IgD-negative memory B cell (primary cell): ENCODE measurements at regions not wholly inside any gene's neighbourhood (a gene's known extent, or its start where the extent isn't known, plus 50 kb on each side); places are given as distances from the start of the nearest gene placed in this dataset.
A peak's percentile ranks its signal among the peaks of the same experiment; 100 is the strongest.

Experiments
- H3K27ac Mint-ChIP-seq, 3 donors: one replicate each; pipeline ENCODE4 v1.8.0; 2020 to 2022; ENCODE audit warnings: mild to moderate bottlenecking in 3 of 3, mixed read lengths in 3 of 3, moderate library complexity in 1 of 3
- H3K27me3 Mint-ChIP-seq: one replicate; pipeline ENCODE4 v1.8.0; 2021; ENCODE audit warnings: mixed read lengths
- H3K36me3 Mint-ChIP-seq: one replicate; pipeline ENCODE4 v1.8.0; 2020; ENCODE audit warnings: mild to moderate bottlenecking, mixed read lengths
- H3K4me1 Mint-ChIP-seq, 3 donors: one replicate each; pipeline ENCODE4 v1.8.0; 2020 to 2022; ENCODE audit warnings: mixed read lengths in 3 of 3, mild to moderate bottlenecking in 1 of 3
- H3K4me3 Mint-ChIP-seq, 4 donors: one replicate each; pipeline ENCODE4 v1.8.0; 2020 to 2022; ENCODE audit warnings: mild to moderate bottlenecking in 4 of 4, mixed read lengths in 4 of 4, moderate library complexity in 3 of 4
- H3K9me3 Mint-ChIP-seq, 3 donors: one replicate each; pipeline ENCODE4 v1.8.0; 2020 to 2021; ENCODE audit warnings: mixed read lengths in 3 of 3, mild to moderate bottlenecking in 1 of 3

- no peak overlapping the region for H3K4me3 Mint-ChIP-seq
- no peaks in the 10 kb centered on the region for H3K27me3 Mint-ChIP-seq
- no peaks in the 10 kb centered on the region for H3K36me3 Mint-ChIP-seq
- peaks cover 1 to 7% (median 5%) of the 10 kb centered on the region in 3 donors for H3K9me3 Mint-ChIP-seq
- peak overlapping the region in 1 of 3 donors; percentile 37 for H3K27ac Mint-ChIP-seq
- no peaks in the 10 kb centered on the region for H3K4me1 Mint-ChIP-seq
These were observed 499.8 kb upstream of the CDH11 start for GRCh38 chr16:65621640-65622039.

- Mint-ChIP-seq H3K27me3 (no peaks in the 10 kb centered on the region), H3K9me3 (peaks cover 1 to 9% (median 7%) of the 10 kb centered on the region in 3 donors), H3K4me3 (no peak overlapping the region), H3K27ac (no peak overlapping the region), H3K4me1 (no peaks in the 10 kb centered on the region), H3K36me3 (no peaks in the 10 kb centered on the region)
These were observed 497.7 kb upstream of the CDH11 start for GRCh38 chr16:65619606-65620005.

- no peaks in the 10 kb centered on the region for H3K27me3 Mint-ChIP-seq
- H3K36me3 Mint-ChIP-seq, result no peaks in the 10 kb centered on the region
- peaks cover 1 to 7% (median 5%) of the 10 kb centered on the region in 3 donors for H3K9me3 Mint-ChIP-seq
- H3K4me1 Mint-ChIP-seq, result no peaks in the 10 kb centered on the region
- H3K4me3 Mint-ChIP-seq, result no peak overlapping the region
- H3K27ac Mint-ChIP-seq, result no peak overlapping the region
These were observed 497.1 kb upstream of the CDH11 start for GRCh38 chr16:65618931-65619330.

- peaks cover 1 to 7% (median 4%) of the 10 kb centered on the region in 3 donors for H3K9me3 Mint-ChIP-seq
These were observed 496.5 kb upstream of the CDH11 start for GRCh38 chr16:65618333-65618732.

GRCh38 chr16:65617421-65617820 is 495.6 kb upstream of the CDH11 start:
- Mint-ChIP-seq H3K4me3 (no peak overlapping the region), H3K36me3 (no peaks in the 10 kb centered on the region), H3K27me3 (no peaks in the 10 kb centered on the region), H3K4me1 (no peaks in the 10 kb centered on the region), H3K9me3 (peaks cover 1 to 11% (median 2%) of the 10 kb centered on the region in 3 donors), H3K27ac (no peak overlapping the region)

More at GRCh38 chr16:65618333-65618732, 496.5 kb upstream of the CDH11 start:
- H3K4me3 Mint-ChIP-seq, result no peak overlapping the region
- H3K27me3 Mint-ChIP-seq, result no peaks in the 10 kb centered on the region
- no peak overlapping the region for H3K27ac Mint-ChIP-seq
- no peaks in the 10 kb centered on the region for H3K4me1 Mint-ChIP-seq
- H3K36me3 Mint-ChIP-seq, result no peaks in the 10 kb centered on the region

GRCh38 chr16:65608455-65608854 is 486.6 kb upstream of the CDH11 start:
- H3K27ac Mint-ChIP-seq, result no peak overlapping the region
- H3K36me3 Mint-ChIP-seq, result no peaks in the 10 kb centered on the region
- H3K27me3 Mint-ChIP-seq, result no peaks in the 10 kb centered on the region
- H3K4me3 Mint-ChIP-seq, result no peak overlapping the region
- no peaks in the 10 kb centered on the region for H3K4me1 Mint-ChIP-seq
- H3K9me3 Mint-ChIP-seq, result peaks cover 3 to 30% (median 4%) of the 10 kb centered on the region in 3 donors

- H3K27ac Mint-ChIP-seq, result no peak overlapping the region
- peaks cover 2 to 23% (median 3%) of the 10 kb centered on the region in 3 donors for H3K9me3 Mint-ChIP-seq
- H3K27me3 Mint-ChIP-seq, result no peaks in the 10 kb centered on the region
- no peak overlapping the region for H3K4me3 Mint-ChIP-seq
- no peaks in the 10 kb centered on the region for H3K4me1 Mint-ChIP-seq
- H3K36me3 Mint-ChIP-seq, result no peaks in the 10 kb centered on the region
These were observed 482.9 kb upstream of the CDH11 start for GRCh38 chr16:65604771-65605170.

- no peak overlapping the region for H3K4me3 Mint-ChIP-seq
- no peak overlapping the region for H3K27ac Mint-ChIP-seq
- no peaks in the 10 kb centered on the region for H3K27me3 Mint-ChIP-seq
- H3K36me3 Mint-ChIP-seq, result no peaks in the 10 kb centered on the region
- H3K4me1 Mint-ChIP-seq, result no peaks in the 10 kb centered on the region
- peaks cover 2 to 17% (median 4%) of the 10 kb centered on the region in 3 donors for H3K9me3 Mint-ChIP-seq
These were observed 479.9 kb upstream of the CDH11 start for GRCh38 chr16:65601781-65602180.

GRCh38 chr16:65600629-65601028 is 478.8 kb upstream of the CDH11 start:
- H3K27me3 Mint-ChIP-seq, result no peaks in the 10 kb centered on the region
- H3K27ac Mint-ChIP-seq, result no peak overlapping the region
- H3K4me1 Mint-ChIP-seq, result no peaks in the 10 kb centered on the region
- no peaks in the 10 kb centered on the region for H3K36me3 Mint-ChIP-seq
- H3K4me3 Mint-ChIP-seq, result no peak overlapping the region
- peaks cover 2 to 20% (median 7%) of the 10 kb centered on the region in 3 donors for H3K9me3 Mint-ChIP-seq

- H3K9me3 Mint-ChIP-seq, result peaks cover 2 to 26% (median 8%) of the 10 kb centered on the region in 3 donors
- H3K27ac Mint-ChIP-seq, result no peak overlapping the region
- no peaks in the 10 kb centered on the region for H3K4me1 Mint-ChIP-seq
- no peak overlapping the region for H3K4me3 Mint-ChIP-seq
- H3K36me3 Mint-ChIP-seq, result no peaks in the 10 kb centered on the region
- no peaks in the 10 kb centered on the region for H3K27me3 Mint-ChIP-seq
These were observed 478.2 kb upstream of the CDH11 start for GRCh38 chr16:65600046-65600445.

- no peak overlapping the region for H3K4me3 Mint-ChIP-seq
- H3K27ac Mint-ChIP-seq, result no peak overlapping the region
- peaks cover 2 to 28% (median 8%) of the 10 kb centered on the region in 3 donors for H3K9me3 Mint-ChIP-seq
- H3K36me3 Mint-ChIP-seq, result no peaks in the 10 kb centered on the region
- H3K4me1 Mint-ChIP-seq, result no peaks in the 10 kb centered on the region
- H3K27me3 Mint-ChIP-seq, result no peaks in the 10 kb centered on the region
These were observed 476.8 kb upstream of the CDH11 start for GRCh38 chr16:65598621-65599020.

- Mint-ChIP-seq H3K27ac (no peak overlapping the region), H3K36me3 (no peaks in the 10 kb centered on the region), H3K4me3 (no peak overlapping the region), H3K9me3 (peaks cover 0 to 14% (median 0%) of the 10 kb centered on the region in 3 donors), H3K4me1 (no peaks in the 10 kb centered on the region), H3K27me3 (no peaks in the 10 kb centered on the region)
These were observed 461.6 kb upstream of the CDH11 start for GRCh38 chr16:65583498-65583897.

- no peaks in the 10 kb centered on the region for H3K27me3 Mint-ChIP-seq
- no peaks in the 10 kb centered on the region for H3K36me3 Mint-ChIP-seq
These were observed 457.2 kb upstream of the CDH11 start for GRCh38 chr16:65579050-65579449.

GRCh38 chr16:65576631-65577030 is 454.8 kb upstream of the CDH11 start:
- Mint-ChIP-seq H3K27me3 (no peaks in the 10 kb centered on the region), H3K9me3 (peaks cover 3 to 29% (median 7%) of the 10 kb centered on the region in 3 donors), H3K36me3 (no peaks in the 10 kb centered on the region), H3K27ac (no peak overlapping the region), H3K4me3 (no peak overlapping the region), H3K4me1 (peaks cover 0 to 2% (median 0%) of the 10 kb centered on the region in 3 donors)

More at GRCh38 chr16:65579050-65579449, 457.2 kb upstream of the CDH11 start:
- H3K4me1 Mint-ChIP-seq, result peaks cover 0 to 2% (median 0%) of the 10 kb centered on the region in 3 donors
- H3K27ac Mint-ChIP-seq, result peak overlapping the region in 1 of 3 donors; percentile 71
- peaks cover 3 to 22% (median 6%) of the 10 kb centered on the region in 3 donors for H3K9me3 Mint-ChIP-seq
- H3K4me3 Mint-ChIP-seq, result no peak overlapping the region

- Mint-ChIP-seq H3K27ac (peak overlapping the region in 2 of 3 donors; percentile 19 to 35), H3K4me3 (no peak overlapping the region), H3K9me3 (peaks cover 3 to 27% (median 7%) of the 10 kb centered on the region in 3 donors), H3K27me3 (no peaks in the 10 kb centered on the region), H3K36me3 (no peaks in the 10 kb centered on the region), H3K4me1 (peaks cover 0 to 2% (median 0%) of the 10 kb centered on the region in 3 donors)
These were observed 454.3 kb upstream of the CDH11 start for GRCh38 chr16:65576139-65576538.

GRCh38 chr16:65574326-65574966 is 452.6 kb upstream of the CDH11 start:
- Mint-ChIP-seq H3K4me3 (no peak overlapping the region), H3K4me1 (peaks cover 0 to 2% (median 0%) of the 10 kb centered on the region in 3 donors), H3K9me3 (peaks cover 7 to 36% (median 9%) of the 10 kb centered on the region in 3 donors), H3K27me3 (no peaks in the 10 kb centered on the region), H3K36me3 (no peaks in the 10 kb centered on the region), H3K27ac (no peak overlapping the region)
